Ramos (cell line): ENCODE measurements at regions not wholly inside any gene's neighbourhood (a gene's known extent, or its start where the extent isn't known, plus 50 kb on each side); places are given as distances from the start of the nearest gene placed in this dataset.
"Not testable (repeated sequence)": the region's sequence is repeated elsewhere in the genome, so short reads cannot be mapped to it uniquely, and the experiment has no call there.

ENCODE experiments used
- in situ Hi-C: fragments of 300-500 bp; cut with MboI; formaldehyde crosslinking; loops from one replicate; pipeline ENCODE4 v1.14.3; 2022; ENCODE audit warnings: low sequenced_read_pairs; ENCODE audit not compliant: unreplicated experiment

DNA sequence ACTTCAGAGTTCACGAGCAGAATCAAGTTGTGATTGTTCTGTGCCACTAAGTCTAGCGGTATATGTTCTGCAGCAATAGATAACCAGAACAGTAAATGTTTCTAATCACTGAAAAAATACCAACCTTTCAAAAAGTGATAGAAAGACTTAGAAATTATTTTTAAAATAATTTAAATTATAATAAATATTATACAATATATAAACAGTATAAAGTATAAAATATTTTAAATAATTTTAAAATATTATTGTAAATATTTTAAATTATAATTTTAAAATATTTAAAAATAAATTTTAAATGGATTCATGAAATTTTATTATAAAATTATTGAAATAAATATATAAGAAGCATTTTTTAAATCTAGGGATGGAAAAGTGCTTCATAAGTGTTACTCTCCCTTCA is 126.3 kb upstream of the ID2 start:
- in situ Hi-C loops: no loop called here

GRCh38 chr2:8558096-8558495 is 123.8 kb upstream of the ID2 start:
- in situ Hi-C loops: no loop called here

- in situ Hi-C loops: no loop called here
Observed at GRCh38 chr2:8558956-8559355, 122.9 kb upstream of the ID2 start.

- in situ Hi-C loops: no loop called here
Observed at GRCh38 chr2:8559805-8560204, 122.1 kb upstream of the ID2 start.

- in situ Hi-C loops: not testable (repeated sequence)
Observed at GRCh38 chr2:8561692-8562091, 120.2 kb upstream of the ID2 start.

DNA sequence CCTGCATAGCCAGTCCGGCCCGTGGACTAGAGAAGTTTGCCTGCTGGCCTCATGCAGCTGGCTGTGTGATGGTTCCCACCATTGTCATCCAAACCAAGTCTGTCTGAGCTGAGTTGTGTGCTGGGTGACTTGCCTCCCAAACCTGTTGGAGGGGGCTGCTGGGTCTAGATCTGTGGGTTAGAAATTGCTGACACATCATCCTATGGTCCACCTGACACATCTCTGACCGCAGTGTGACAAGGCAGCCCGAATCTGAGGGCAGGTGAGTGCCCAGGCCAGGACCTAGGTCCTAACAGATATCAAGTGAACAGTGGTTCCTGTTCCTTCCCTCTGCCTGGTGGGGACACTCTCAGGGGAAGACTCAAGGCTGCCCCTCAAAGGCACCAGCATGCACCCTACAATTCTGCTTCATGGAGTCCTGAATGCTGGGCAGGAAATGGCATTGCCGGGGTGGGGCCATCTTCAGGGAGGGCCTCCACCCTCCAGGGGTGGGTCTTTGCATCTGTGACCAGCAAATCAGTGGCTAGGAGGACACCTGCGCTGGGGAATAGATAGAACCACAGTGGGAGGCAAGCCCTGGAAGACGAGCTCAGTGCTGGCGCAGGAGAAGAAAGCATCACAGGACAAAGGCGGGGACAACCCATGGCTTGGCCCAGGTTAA is 117.9 kb upstream of the ID2 start:
- in situ Hi-C loops: no loop called here

DNA sequence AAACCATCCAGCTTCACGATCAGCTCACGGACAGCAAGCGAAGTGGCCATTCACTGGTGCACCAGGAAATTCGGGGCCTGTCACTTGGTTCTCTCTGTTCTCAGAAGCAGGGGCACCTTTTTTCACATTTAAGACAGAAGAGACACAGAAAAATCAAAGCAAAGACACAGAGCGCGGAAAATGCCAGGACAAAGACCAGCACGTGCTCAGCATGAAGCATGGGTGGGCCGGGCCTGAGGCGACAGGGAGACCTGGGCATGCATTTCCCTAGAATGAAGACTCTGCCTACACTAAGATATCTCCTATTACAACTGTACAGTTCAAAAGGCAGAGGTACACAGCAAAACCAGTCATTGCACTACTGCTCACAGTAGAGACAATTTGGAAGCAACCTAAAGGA is 117.4 kb upstream of the ID2 start:
- in situ Hi-C loops: no loop called here

DNA sequence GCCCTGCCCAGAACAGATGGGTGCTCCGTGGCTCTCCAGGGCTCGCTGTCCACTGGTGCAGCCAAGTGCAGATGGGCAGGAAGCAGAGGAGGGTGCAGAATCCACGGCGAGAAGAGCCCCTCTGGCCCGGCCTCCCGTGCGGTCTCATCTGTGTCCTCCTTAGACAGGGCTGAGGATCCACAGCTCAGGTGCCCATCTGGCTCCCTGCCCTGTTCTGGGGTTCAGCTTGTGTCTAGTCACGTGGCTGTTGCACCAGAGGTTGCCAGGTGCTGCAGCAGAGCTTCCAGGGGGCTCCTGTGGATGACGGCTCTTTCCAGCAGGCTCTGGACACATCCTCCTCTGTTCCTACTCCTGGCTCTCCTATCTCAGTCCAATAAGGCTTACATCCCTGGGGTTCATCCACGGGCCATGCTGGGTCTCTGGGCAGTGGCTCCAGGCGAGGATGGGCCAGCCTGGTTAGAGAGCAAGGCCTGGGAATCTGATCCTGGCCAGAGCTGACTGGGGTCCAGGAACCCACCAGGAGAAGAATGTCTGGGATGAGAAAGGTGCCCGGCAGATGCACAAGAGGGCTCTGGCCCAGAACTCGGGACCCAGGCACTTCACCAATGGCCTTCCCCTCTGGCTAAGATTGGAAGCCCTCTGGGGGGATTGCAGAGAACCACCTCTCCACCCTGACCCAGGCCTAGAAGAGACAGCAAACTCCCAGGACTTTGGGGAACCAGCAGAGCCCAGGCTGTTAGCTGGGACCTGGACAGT is 116.3 kb upstream of the ID2 start:
- in situ Hi-C loops: no loop called here

DNA sequence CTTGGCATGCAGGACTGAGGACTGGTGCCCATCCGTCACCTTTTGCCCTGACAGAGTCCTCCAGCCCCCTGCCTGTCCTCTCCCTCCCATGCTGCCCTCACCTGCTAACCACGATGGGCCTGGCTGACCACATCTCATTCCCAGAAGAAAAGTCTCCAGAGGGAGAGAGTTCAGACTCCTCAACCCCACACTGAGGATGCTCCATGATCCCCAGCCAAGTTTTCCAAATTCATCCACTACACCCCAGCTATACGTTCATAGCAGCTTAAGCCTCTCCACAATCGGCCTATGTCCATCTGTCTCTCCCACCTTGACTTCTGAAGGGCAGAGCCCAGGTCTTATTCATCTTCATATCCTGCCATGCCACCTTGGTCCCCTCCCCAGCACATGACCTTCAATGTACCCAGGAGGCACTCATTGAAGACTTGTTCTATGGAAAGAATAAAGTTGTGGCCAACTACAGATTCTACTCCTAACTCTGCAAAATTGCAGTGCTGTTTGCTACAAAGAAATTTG is 115.6 kb upstream of the ID2 start:
- in situ Hi-C loops: no loop called here

DNA sequence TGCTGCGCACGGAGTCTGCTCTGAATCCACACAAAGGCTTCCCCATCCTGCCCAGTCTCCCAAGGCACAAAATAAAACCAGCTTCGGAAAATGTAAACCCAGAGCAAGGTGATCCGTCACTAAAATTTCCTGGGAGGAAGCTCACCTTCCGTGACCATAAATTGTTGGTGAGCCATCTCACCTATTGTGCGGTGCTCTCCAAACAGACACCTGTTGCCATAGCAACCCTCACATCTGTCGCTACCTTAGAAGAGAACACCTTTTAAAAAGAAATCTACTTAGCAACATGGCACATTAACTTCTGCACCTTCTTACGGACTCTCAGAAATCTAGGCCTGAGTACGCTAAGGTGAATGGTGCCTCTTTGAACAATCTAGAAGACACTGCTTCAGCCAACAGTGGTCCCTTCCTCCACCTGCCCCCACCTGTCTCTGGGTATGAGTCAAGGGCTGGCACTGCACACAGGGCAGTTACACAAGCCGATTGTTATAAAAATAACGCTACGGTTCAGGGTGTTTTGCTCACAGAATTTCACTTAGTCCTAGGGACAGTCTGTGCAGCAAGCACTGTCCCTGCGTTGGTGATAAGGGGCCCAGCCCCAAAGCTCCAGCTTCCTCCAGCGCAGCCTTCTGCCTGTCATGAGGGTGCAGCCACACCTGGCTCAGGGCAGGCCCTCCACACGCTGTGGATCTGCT is 114.9 kb upstream of the ID2 start:
- in situ Hi-C loops: no loop called here

- in situ Hi-C loops: no loop called here
Observed at GRCh38 chr2:8567469-8568260, 114.2 kb upstream of the ID2 start.

DNA sequence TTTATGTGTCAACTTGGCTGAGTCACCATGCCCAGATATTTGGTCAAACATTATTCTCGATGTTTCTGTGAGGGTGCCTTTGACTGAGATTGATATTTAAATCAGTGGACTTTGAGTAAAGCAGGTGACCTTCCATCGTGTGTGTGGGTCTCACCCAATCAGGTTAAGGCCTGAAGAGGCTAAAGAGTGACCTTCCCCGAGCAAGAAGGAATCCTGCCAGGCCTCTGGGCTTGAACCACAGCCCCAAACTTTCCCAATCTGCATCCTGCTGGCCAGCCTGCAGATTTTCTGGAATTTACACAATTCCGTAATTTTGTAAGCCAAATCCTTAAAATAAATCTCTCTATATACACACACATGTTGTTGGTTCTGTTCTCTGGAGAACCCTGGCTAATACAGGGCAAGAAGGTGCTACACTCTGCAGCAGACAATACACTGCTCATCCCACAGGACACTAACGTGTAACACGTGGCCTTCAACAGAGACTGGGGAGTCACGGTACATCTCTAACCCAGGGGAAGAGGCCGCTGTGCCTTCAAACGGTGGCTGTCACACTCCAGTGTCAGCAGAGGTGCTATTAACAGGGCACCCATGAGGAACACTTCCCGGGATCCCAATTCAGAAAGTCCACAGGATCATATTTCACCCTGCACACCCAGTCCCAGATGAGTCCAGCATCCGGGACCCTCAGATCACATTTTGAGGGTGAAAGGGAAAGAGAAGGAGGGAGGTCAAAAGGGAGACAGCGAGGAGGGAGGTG is 113.1 kb upstream of the ID2 start:
- in situ Hi-C loops: no loop called here

DNA sequence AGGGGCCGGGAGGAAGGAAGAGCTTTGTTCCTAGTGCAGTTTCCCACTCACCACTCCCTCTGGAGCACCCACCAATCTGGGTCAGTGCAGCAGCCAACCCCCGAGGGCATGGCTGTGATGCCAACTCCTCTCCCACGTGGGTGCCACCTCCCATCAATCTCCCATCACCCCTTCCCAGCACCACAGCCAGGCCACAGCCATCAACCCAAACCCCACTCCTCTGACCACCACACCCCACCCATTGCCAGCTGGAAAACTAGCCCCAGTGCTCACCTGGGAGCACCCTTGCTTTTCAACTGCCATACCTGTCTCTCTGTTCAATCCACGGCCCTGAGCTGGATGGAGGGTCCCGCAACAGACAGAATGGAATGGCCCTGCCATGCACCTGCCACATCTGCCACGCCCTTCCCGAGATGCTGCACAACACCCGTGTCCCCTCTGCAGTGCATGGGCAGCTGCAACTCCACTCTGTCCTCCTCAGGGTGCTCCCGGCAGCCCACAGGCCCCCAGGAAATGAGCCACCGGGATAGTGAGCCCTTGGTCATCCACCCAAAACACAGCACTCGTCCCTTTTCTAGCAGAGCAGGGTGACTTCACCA is 112.4 kb upstream of the ID2 start:
- in situ Hi-C loops: no loop called here

- in situ Hi-C loops: no loop called here
Observed at GRCh38 chr2:8570637-8571036, 111.2 kb upstream of the ID2 start.

GRCh38 chr2:8571301-8571791 is 110.5 kb upstream of the ID2 start:
- in situ Hi-C loops: no loop called here

GRCh38 chr2:8571792-8572499 is 109.9 kb upstream of the ID2 start:
- in situ Hi-C loops: no loop called here

GRCh38 chr2:8572712-8573233 is 109.1 kb upstream of the ID2 start:
- in situ Hi-C loops: no loop called here

DNA sequence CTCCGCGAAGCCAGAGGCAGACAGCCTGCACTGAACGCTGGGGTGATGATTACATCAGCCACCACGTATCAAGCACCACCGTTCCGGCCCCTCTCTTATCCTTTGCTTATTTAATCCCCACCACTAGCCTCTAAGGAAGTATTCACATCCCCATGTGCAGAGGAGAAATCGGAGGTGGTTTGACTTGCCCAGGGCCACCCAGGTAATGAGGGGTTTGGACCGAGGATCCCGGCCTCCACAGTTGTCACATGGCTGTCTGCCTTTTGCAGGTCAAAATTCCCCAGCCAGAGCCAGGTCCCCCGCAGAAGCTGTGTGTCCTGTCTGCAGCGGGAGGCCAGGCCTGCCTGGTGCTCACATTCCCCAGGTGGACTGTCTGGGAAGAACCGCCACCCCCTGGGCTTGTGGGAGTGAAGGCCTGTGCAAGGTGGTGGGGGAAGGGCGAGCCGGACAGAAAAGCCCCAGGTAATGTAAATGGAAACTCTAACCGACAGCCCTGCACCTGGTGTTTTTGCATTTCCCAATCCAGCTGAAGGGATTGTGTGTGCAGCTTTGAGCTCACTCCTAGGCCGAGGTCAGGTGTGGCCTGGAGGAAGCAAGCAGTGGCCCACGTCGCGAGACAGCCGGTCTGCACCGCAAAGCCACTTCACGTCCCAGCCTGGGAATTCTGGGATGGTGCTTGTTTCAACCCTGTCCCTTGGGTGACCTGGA is 108.5 kb upstream of the ID2 start:
- in situ Hi-C loops: no loop called here
